HUES64 (cell line): ENCODE measurements at regions not wholly inside any gene's neighbourhood (a gene's known extent, or its start where the extent isn't known, plus 50 kb on each side); places are given as distances from the start of the nearest gene placed in this dataset.
"Not testable (repeated sequence)": the region's sequence is repeated elsewhere in the genome, so short reads cannot be mapped to it uniquely, and the experiment has no call there.

Experiments
- H3K27ac ChIP-seq: 2 replicates; pipeline ENCODE4 v1.7.0; 2013; ENCODE audit warnings: low read depth, low read length, inconsistent platforms
- H3K27me3 ChIP-seq: 2 replicates; pipeline ENCODE4 v1.6.1; 2013; ENCODE audit warnings: mild to moderate bottlenecking, low read length; ENCODE audit not compliant: insufficient read depth
- H3K36me3 ChIP-seq: 2 replicates; pipeline ENCODE4 v1.6.1; 2013; ENCODE audit warnings: mild to moderate bottlenecking, low read length; ENCODE audit not compliant: insufficient read depth
- H3K4me1 ChIP-seq: 2 replicates; pipeline ENCODE4 v1.6.1; 2013; ENCODE audit warnings: mild to moderate bottlenecking, low read length, moderate library complexity; ENCODE audit not compliant: insufficient read depth
- H3K4me3 ChIP-seq: 2 replicates; pipeline ENCODE4 v1.5.1; 2013; ENCODE audit warnings: mild to moderate bottlenecking, low read length, moderate library complexity
- H3K9ac ChIP-seq: 2 replicates; pipeline ENCODE4 v1.6.1; 2013; ENCODE audit warnings: mild to moderate bottlenecking, low read depth, low read length
- H3K9me3 ChIP-seq: 2 replicates; pipeline ENCODE4 v1.6.1; 2013; ENCODE audit warnings: low read depth, low read length; ENCODE audit not compliant: insufficient read depth
- WGBS: fragments of 150-250, 120-280 bp; methylation state at CpG from one replicate; pipeline ENCODE4 v1.1.7; 2013; ENCODE audit warnings: missing lambda C conversion rate; 5-methylcytosine and 5-hydroxymethylcytosine counted together

DNA sequence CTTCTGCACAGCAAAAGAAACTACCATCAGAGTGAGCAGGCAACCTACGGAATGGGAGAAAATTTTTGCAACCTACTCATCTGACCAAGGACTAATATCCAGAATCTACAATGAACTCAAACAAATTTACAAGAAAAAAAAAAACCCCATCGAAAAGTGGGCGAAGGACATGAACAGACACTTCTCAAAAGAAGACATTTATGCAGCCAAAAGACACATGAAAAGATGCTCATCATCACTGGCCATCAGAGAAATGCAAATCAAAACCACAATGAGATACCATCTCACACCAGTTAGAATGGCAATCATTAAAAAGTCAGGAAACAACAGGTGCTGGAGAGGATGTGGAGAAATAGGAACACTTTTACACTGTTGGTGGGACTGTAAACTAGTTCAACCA lies 164.6 kb downstream of the AHSP start:
- H3K4me3 ChIP-seq, H3K27ac ChIP-seq, H3K9me3 ChIP-seq, H3K4me1 ChIP-seq, H3K36me3 ChIP-seq, H3K9ac ChIP-seq, H3K27me3 ChIP-seq: not testable (repeated sequence)
- no CpG with 5 or more reads among the region's 3 CpGs for WGBS

DNA sequence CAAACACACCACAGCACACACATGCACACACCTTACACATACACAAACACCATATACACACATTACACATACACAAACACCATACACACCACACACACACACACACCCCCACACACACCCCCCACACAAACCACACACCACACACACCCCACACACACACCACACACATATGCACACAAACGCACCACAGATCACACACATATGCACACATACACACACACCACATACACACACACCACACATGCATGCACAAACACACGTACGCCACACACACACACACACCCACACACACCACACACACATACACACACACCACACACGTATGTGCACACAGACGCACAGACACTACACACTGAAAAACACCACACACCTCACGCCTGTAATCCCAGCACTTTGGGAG lies 166.0 kb downstream of the AHSP start:
- no peaks in the 10 kb centered on the region for H3K36me3 ChIP-seq
- no peak overlapping the region for H3K9ac ChIP-seq
- H3K9me3 ChIP-seq = no peaks in the 10 kb centered on the region
- H3K4me1 ChIP-seq = no peaks in the 10 kb centered on the region
- WGBS = 92% methylated on average over 6 of the region's 6 CpGs
- H3K27me3 ChIP-seq = peaks cover under 1% of the 10 kb centered on the region; the same call in 1 of the 2 replicates
- H3K27ac ChIP-seq = no peak overlapping the region
- no peak overlapping the region for H3K4me3 ChIP-seq

- Histone ChIP-seq H3K36me3 (no peaks in the 10 kb centered on the region), H3K27me3 (peaks cover 2% of the 10 kb centered on the region; the same call in 1 of the 2 replicates), H3K9me3 (no peaks in the 10 kb centered on the region), H3K27ac (no peak overlapping the region), H3K4me3 (no peak overlapping the region), H3K9ac (no peak overlapping the region), H3K4me1 (no peaks in the 10 kb centered on the region)
- 94% methylated on average over 2 of the region's 2 CpGs for WGBS
Observed at GRCh38 chr16:31694461-31694860, 166.8 kb downstream of the AHSP start.

GRCh38 chr16:31695667-31696066 lies 168.0 kb downstream of the AHSP start:
- no peak overlapping the region for H3K9ac ChIP-seq
- H3K4me3 ChIP-seq = no peak overlapping the region
- H3K4me1 ChIP-seq = no peaks in the 10 kb centered on the region
- WGBS = 73% methylated on average over 4 of the region's 4 CpGs
- no peaks in the 10 kb centered on the region for H3K36me3 ChIP-seq
- H3K27ac ChIP-seq = no peak overlapping the region
- no peaks in the 10 kb centered on the region for H3K9me3 ChIP-seq
- peaks cover 2% of the 10 kb centered on the region; the same call in 1 of the 2 replicates for H3K27me3 ChIP-seq

GRCh38 chr16:31696968-31697743 lies 169.5 kb downstream of the AHSP start:
- WGBS = 53% methylated on average over 6 of the region's 8 CpGs
- Histone ChIP-seq H3K4me1 (0 out of 2 replicates have a peak, but pooled peaks cover 4% of the 10 kb centered on the region), H3K4me3 (no peak overlapping the region)

DNA sequence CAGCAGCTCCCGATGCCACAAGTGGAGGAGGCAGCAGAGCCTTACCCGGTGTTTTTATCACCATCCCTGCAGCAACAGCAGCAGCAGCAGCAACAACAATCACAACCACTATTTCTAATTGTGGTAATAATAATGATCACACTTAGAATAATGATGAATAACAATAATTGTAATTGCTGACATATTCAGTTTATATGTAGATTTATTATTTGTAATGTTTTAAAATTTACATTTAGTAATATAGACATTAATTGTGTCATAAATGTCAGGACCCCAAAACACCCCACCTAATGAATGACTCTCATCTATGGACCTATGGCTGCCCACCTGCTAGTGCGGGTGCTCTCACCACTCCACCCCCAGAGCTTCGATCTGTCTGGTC lies 170.0 kb downstream of the AHSP start:
- Histone ChIP-seq H3K4me3 (no peak overlapping the region), H3K9me3 (no peaks in the 10 kb centered on the region), H3K36me3 (peaks cover 3% of the 10 kb centered on the region; the same call in 1 of the 2 replicates), H3K27me3 (peaks cover 2% of the 10 kb centered on the region; the same call in 1 of the 2 replicates), H3K27ac (no peak overlapping the region), H3K9ac (no peak overlapping the region), H3K4me1 (0 out of 2 replicates have a peak, but pooled peaks cover 4% of the 10 kb centered on the region)
- 83% methylated on average over 4 of the region's 4 CpGs for WGBS

More at GRCh38 chr16:31696968-31697743, 169.5 kb downstream of the AHSP start:
- Histone ChIP-seq H3K27ac (no peak overlapping the region), H3K9ac (no peak overlapping the region), H3K36me3 (no peaks in the 10 kb centered on the region), H3K9me3 (no peaks in the 10 kb centered on the region), H3K27me3 (peaks cover 2% of the 10 kb centered on the region; the same call in 1 of the 2 replicates)

- Histone ChIP-seq H3K4me1 (0 out of 2 replicates have a peak, but pooled peaks cover 4% of the 10 kb centered on the region), H3K4me3 (no peak overlapping the region), H3K27me3 (peaks cover 2% of the 10 kb centered on the region; the same call in 1 of the 2 replicates), H3K9me3 (no peaks in the 10 kb centered on the region), H3K36me3 (peaks cover 14% of the 10 kb centered on the region), H3K27ac (no peak overlapping the region), H3K9ac (no peak overlapping the region)
- 61% methylated on average over 2 of the region's 2 CpGs for WGBS
Observed at GRCh38 chr16:31698901-31699300, 171.2 kb downstream of the AHSP start.

- Histone ChIP-seq H3K36me3 (peaks cover 21% of the 10 kb centered on the region), H3K9me3 (no peaks in the 10 kb centered on the region), H3K9ac (no peak overlapping the region), H3K27me3 (peaks cover 2% of the 10 kb centered on the region; the same call in 1 of the 2 replicates), H3K4me1 (0 out of 2 replicates have a peak, but pooled peaks cover 4% of the 10 kb centered on the region), H3K27ac (no peak overlapping the region), H3K4me3 (no peak overlapping the region)
- WGBS = 79% methylated on average over 8 of the region's 8 CpGs
Observed at GRCh38 chr16:31699601-31700000, 171.9 kb downstream of the AHSP start.

DNA sequence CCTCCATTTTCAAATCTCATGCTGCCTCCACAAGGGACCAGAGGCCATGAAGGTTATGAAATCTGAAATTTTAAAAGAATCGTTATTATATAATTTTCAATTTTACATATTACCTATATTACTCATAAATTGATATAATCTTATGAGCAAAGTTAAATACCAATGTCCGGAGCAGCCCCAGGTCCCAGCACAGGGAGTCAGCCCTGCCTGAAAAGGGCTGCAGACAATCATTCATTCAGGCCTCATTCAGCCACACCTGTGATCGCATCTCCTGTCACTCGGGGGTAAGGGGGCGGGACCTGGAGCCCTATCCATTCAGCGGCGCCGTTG lies 172.5 kb downstream of the AHSP start:
- Histone ChIP-seq H3K4me3 (peak overlapping the region; percentile 94), H3K9me3 (no peaks in the 10 kb centered on the region), H3K27ac (no peak overlapping the region), H3K9ac (no peak overlapping the region), H3K36me3 (peaks cover 27% of the 10 kb centered on the region), H3K4me1 (0 out of 2 replicates have a peak, but pooled peaks cover 4% of the 10 kb centered on the region), H3K27me3 (peaks cover 2% of the 10 kb centered on the region; the same call in 1 of the 2 replicates)
- 3% methylated on average over 7 of the region's 8 CpGs for WGBS

GRCh38 chr16:31700530-31701388 lies 172.8 kb upstream of the ZNF267 start:
- peaks cover 33% of the 10 kb centered on the region for H3K36me3 ChIP-seq
- peak overlapping the region; percentile 94 for H3K4me3 ChIP-seq
- WGBS = 3% methylated on average over 56 of the region's 56 CpGs
- peaks cover 2% of the 10 kb centered on the region; the same call in 1 of the 2 replicates for H3K27me3 ChIP-seq
- H3K4me1 ChIP-seq = 0 out of 2 replicates have a peak, but pooled peaks cover 4% of the 10 kb centered on the region
- H3K9me3 ChIP-seq = no peaks in the 10 kb centered on the region
- H3K9ac ChIP-seq = peak overlapping the region; percentile 80
- H3K27ac ChIP-seq = no peak overlapping the region

DNA sequence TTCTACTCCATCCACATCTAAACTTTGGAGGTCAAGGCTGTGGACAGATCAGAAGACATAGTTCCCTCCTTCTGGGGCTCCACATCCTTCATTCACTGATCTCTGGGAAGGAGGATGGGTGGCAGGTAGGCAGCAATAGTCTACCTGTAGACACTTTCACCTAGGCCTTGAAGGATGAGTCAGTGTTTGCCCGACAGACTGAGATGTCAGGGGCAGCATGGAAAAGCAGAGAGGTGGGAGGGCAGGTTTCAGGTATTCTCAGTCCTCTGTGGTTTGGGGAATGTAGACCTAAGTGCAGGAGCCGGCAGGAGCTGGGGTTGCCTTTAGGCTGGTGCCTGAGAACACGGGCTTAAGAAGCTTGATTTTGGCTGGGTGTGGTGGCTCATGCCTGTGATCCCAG lies 171.9 kb upstream of the ZNF267 start:
- Histone ChIP-seq H3K27ac (no peak overlapping the region), H3K27me3 (peaks cover 2% of the 10 kb centered on the region; the same call in 1 of the 2 replicates), H3K4me1 (0 out of 2 replicates have a peak, but pooled peaks cover 4% of the 10 kb centered on the region), H3K9me3 (no peaks in the 10 kb centered on the region), H3K4me3 (peak overlapping the region; percentile 94), H3K9ac (no peak overlapping the region), H3K36me3 (peaks cover 43% of the 10 kb centered on the region)
- WGBS = 73% methylated on average over 3 of the region's 3 CpGs
